Endodermal cell (in vitro differentiated cells): ENCODE measurements at regions not wholly inside any gene's neighbourhood (a gene's known extent, or its start where the extent isn't known, plus 50 kb on each side); places are given as distances from the start of the nearest gene placed in this dataset.

Experiments
- DNase-seq: peaks from one replicate; pipeline ENCODE4 v3.0.0-alpha.2; 2017
- H3K27ac ChIP-seq: 2 replicates; pipeline ENCODE4 v1.5.1; 2013; ENCODE audit warnings: mild to moderate bottlenecking, low read depth, low read length, moderate library complexity
- H3K27me3 ChIP-seq: 2 replicates; pipeline ENCODE4 v1.6.1; 2013; ENCODE audit warnings: mild to moderate bottlenecking, low read length, moderate library complexity; ENCODE audit not compliant: insufficient read depth, control insufficient read depth, poor library complexity, severe bottlenecking
- H3K36me3 ChIP-seq: 2 replicates; pipeline ENCODE4 v1.7.0; 2013; ENCODE audit warnings: mild to moderate bottlenecking, low read length, moderate library complexity; ENCODE audit not compliant: control insufficient read depth, insufficient read depth
- H3K4me1 ChIP-seq: one replicate; pipeline ENCODE4 v1.7.0; 2013; ENCODE audit warnings: low read length; ENCODE audit not compliant: control insufficient read depth, insufficient read depth
- H3K4me3 ChIP-seq: 2 replicates; pipeline ENCODE4 v1.5.1; 2013; ENCODE audit warnings: mild to moderate bottlenecking, low read length, moderate library complexity
- H3K9ac ChIP-seq: 2 replicates; pipeline ENCODE4 v1.6.1; 2013; ENCODE audit warnings: mild to moderate bottlenecking, low read length, moderate library complexity; ENCODE audit not compliant: poor library complexity, severe bottlenecking; ENCODE audit errors: extremely low read depth
- H3K9me3 ChIP-seq: 2 replicates; pipeline ENCODE4 v1.6.1; 2013; ENCODE audit warnings: mild to moderate bottlenecking, low read length, moderate library complexity; ENCODE audit not compliant: control insufficient read depth
- H3K27ac Mint-ChIP-seq: 2 replicates; pipeline ENCODE4 v1.8.0; 2020; ENCODE audit warnings: mixed read lengths
- H3K27me3 Mint-ChIP-seq: 2 replicates; pipeline ENCODE4 v1.8.0; 2021; ENCODE audit warnings: mild to moderate bottlenecking, mixed read lengths; ENCODE audit not compliant: insufficient read depth
- H3K36me3 Mint-ChIP-seq: 2 replicates; pipeline ENCODE4 v1.8.0; 2020; ENCODE audit warnings: low read depth, mixed read lengths
- H3K4me1 Mint-ChIP-seq: 2 replicates; pipeline ENCODE4 v1.8.0; 2020; ENCODE audit warnings: mixed read lengths
- H3K4me3 Mint-ChIP-seq: 2 replicates; pipeline ENCODE4 v1.8.0; 2020; ENCODE audit warnings: mild to moderate bottlenecking, moderate library complexity, mixed read lengths
- H3K9me3 Mint-ChIP-seq: 2 replicates; pipeline ENCODE4 v1.8.0; 2020; ENCODE audit warnings: mild to moderate bottlenecking, mixed read lengths
- WGBS, 2 experiments: methylation state at CpG; one replicate each; pipeline versions ENCODE4 v1.1.5 to v1.1.7; 2013; ENCODE audit warnings: missing lambda C conversion rate in 2 of 2, mixed read lengths in 1 of 2; ENCODE audit not compliant: insufficient coverage in 1 of 2, insufficient read length in 1 of 2; 5-methylcytosine and 5-hydroxymethylcytosine counted together
- TF ChIP-seq, protein P1 (sequence below): fragments of 200-600 bp; sonication (generic); conservative IDR thresholded peaks from 2 replicates; pipeline ENCODE4 v1.5.0; 2021; ENCODE audit warnings: antibody characterized with exemption, mild to moderate bottlenecking

DNA sequence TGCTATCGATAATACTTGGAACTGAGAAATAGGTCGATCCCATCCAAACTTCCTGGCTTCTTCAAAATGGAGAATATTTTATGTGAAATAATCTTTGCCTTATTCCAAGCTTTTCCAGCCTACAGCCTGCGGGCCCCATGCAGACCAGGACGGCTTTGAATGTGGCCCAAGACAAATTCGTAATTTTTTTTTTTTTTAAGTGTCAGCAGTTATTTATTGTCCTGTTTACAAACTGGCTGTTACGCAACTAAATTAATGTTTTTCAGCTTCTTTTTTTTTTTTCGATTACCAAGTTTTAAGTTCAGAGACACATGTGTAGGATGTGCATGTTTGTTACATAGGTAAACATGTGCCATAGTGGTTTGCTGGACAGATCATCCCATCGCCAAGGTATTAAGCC is 411.7 kb upstream of the EDIL3 start:
- no peaks in the 10 kb centered on the region for H3K9me3 Mint-ChIP-seq
- Histone ChIP-seq H3K27me3 (no peaks in the 10 kb centered on the region), H3K4me1 (no peaks in the 10 kb centered on the region), H3K9me3 (no peaks in the 10 kb centered on the region), H3K4me3 (no peak overlapping the region), H3K9ac (no peak overlapping the region), H3K27ac (no peak overlapping the region), H3K36me3 (no peaks in the 10 kb centered on the region)
- TF ChIP-seq, protein P1, sequence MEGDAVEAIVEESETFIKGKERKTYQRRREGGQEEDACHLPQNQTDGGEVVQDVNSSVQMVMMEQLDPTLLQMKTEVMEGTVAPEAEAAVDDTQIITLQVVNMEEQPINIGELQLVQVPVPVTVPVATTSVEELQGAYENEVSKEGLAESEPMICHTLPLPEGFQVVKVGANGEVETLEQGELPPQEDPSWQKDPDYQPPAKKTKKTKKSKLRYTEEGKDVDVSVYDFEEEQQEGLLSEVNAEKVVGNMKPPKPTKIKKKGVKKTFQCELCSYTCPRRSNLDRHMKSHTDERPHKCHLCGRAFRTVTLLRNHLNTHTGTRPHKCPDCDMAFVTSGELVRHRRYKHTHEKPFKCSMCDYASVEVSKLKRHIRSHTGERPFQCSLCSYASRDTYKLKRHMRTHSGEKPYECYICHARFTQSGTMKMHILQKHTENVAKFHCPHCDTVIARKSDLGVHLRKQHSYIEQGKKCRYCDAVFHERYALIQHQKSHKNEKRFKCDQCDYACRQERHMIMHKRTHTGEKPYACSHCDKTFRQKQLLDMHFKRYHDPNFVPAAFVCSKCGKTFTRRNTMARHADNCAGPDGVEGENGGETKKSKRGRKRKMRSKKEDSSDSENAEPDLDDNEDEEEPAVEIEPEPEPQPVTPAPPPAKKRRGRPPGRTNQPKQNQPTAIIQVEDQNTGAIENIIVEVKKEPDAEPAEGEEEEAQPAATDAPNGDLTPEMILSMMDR, result no peak
- no peak overlapping the region for H3K27ac Mint-ChIP-seq
- no peak overlapping the region for H3K4me3 Mint-ChIP-seq
- DNase-seq, result no peak
- no peaks in the 10 kb centered on the region for H3K36me3 Mint-ChIP-seq
- WGBS, 2 experiments, result 93 to 100% methylated on average over 4 to 8 of the region's 8 CpGs
- no peaks in the 10 kb centered on the region for H3K27me3 Mint-ChIP-seq
- no peaks in the 10 kb centered on the region for H3K4me1 Mint-ChIP-seq

DNA sequence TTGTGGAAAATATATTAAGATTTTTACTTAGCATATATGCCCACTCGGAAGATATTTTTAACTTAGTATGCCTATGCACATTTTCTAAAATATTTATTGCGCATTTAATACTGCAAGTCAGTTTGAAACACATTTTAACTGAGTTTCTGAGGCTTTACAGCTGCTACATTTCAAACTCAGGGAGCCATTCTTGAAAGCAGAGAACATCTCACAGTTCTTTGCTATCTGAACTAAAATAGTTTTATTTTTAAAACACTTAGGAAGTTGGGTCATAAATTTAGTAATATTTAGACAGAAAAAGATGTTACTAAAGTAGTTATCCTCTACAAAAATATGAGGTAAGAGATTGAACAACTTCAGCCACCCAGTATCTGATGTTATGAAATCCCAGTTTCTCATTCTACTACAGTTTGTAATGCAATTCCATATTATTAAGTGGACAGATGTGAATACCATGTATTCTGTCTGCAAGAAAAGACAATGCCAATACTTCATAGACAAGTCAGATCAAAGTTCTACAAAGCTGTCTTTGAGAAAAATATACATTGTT is 409.9 kb upstream of the EDIL3 start:
- no peaks in the 10 kb centered on the region for H3K9me3 Mint-ChIP-seq

DNA sequence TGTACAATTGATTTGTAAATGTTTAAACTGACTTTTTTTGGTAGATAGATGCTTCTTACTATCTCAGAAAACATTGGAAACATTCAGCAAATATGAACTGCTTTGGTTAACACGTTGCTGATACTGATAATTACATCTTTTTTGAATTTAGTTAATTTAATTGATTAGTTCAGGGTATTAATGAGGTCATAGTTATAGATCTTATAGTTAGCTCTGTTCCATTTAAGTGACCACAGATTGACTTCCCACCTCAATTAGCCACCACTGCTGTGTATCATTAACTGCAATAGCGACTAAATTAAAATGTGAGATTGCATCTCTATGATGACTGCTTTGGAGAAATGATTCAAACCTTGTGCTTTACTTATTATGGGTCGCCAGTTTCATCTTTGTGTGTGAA is 407.1 kb upstream of the EDIL3 start:
- Histone ChIP-seq H3K9me3 (peaks cover 13% of the 10 kb centered on the region), H3K4me3 (no peak overlapping the region), H3K27ac (no peak overlapping the region), H3K4me1 (no peaks in the 10 kb centered on the region), H3K27me3 (no peaks in the 10 kb centered on the region), H3K36me3 (no peaks in the 10 kb centered on the region), H3K9ac (no peak overlapping the region)
- no peaks in the 10 kb centered on the region for H3K36me3 Mint-ChIP-seq
- WGBS, 2 experiments, result 88% methylated on average over 3 of the region's 3 CpGs; no CpG with 5 or more reads in 1 of the 2 experiments
- peaks cover 5% of the 10 kb centered on the region for H3K9me3 Mint-ChIP-seq
- H3K27ac Mint-ChIP-seq, result no peak overlapping the region
- no peaks in the 10 kb centered on the region for H3K27me3 Mint-ChIP-seq
- TF ChIP-seq, protein P1, result no peak
- no peaks in the 10 kb centered on the region for H3K4me1 Mint-ChIP-seq
- no peak for DNase-seq
- H3K4me3 Mint-ChIP-seq, result no peak overlapping the region

More for the DNA sequence above, 409.9 kb upstream of the EDIL3 start:
- Mint-ChIP-seq H3K36me3 (no peaks in the 10 kb centered on the region), H3K27ac (no peak overlapping the region), H3K4me3 (no peak overlapping the region), H3K27me3 (no peaks in the 10 kb centered on the region), H3K4me1 (no peaks in the 10 kb centered on the region)
- no peaks in the 10 kb centered on the region for H3K4me1 ChIP-seq
- WGBS, 2 experiments, result 95% methylated on average over 2 of the region's 2 CpGs; no CpG with 5 or more reads in 1 of the 2 experiments
- TF ChIP-seq, protein P1, result no peak
- no peaks in the 10 kb centered on the region for H3K36me3 ChIP-seq
- no peak overlapping the region for H3K27ac ChIP-seq
- H3K9me3 ChIP-seq, result peaks cover under 1% of the 10 kb centered on the region
- no peak overlapping the region for H3K4me3 ChIP-seq
- DNase-seq, result no peak
- no peaks in the 10 kb centered on the region for H3K27me3 ChIP-seq
- H3K9ac ChIP-seq, result no peak overlapping the region
